B cell (primary cell): ENCODE measurements at regions not wholly inside any gene's neighbourhood (a gene's known extent, or its start where the extent isn't known, plus 50 kb on each side); places are given as distances from the start of the nearest gene placed in this dataset.

Experiments
- ATAC-seq: fragments of 200-7000 bp; cut with Tn5 transposase; one replicate; pipeline ENCODE4 v1.10.0; 2021; ENCODE audit warnings: low read depth, mild to moderate bottlenecking, moderate number of reproducible peaks, moderate library complexity
- CTCF ChIA-PET: fragments of 350-600 bp; sonication (Branson Sonifier 250); formaldehyde crosslinking; loops from one replicate; lab custom pipeline; 2021; ENCODE audit warnings: antibody characterized with exemption, inconsistent platforms; lab: Charles Lee
- POLR2A ChIA-PET: fragments of 350-600 bp; sonication (Branson Sonifier 250); formaldehyde crosslinking; loops from one replicate; lab custom pipeline; 2021; ENCODE audit warnings: antibody characterized with exemption; lab: Charles Lee
- DNase-seq: peaks from one replicate; pipeline ENCODE4 v3.0.0; 2013
- H2AFZ ChIP-seq: 2 replicates; pipeline ENCODE4 v1.6.1; 2012; ENCODE audit warnings: mild to moderate bottlenecking, low read depth, low read length; ENCODE audit not compliant: insufficient read depth, poor library complexity, severe bottlenecking
- H3K27ac ChIP-seq, 2 donors: 1 replicate in 1 of 2; 2 replicates in 1 of 2; pipeline ENCODE4 v1.5.1; 2012 to 2013; ENCODE audit warnings: low read length in 2 of 2, mild to moderate bottlenecking in 2 of 2, moderate library complexity in 1 of 2
- H3K27me3 ChIP-seq, 4 experiments: fragments of 200-600 bp in 1 of 4; sonication (generic) in 1 of 4; replicated peaks in 1 of 4; 1 replicate in 2 of 4; 2 replicates in 2 of 4; pipeline versions ENCODE4 v1.6.1 to v1.7.0; 2013 to 2016; ENCODE audit warnings: low read length in 3 of 4, mild to moderate bottlenecking in 2 of 4, mixed read lengths in 1 of 4, moderate library complexity in 1 of 4; ENCODE audit not compliant: insufficient read depth in 4 of 4, control insufficient read depth in 3 of 4; ENCODE audit errors: control extremely low read depth in 1 of 4
- H3K36me3 ChIP-seq, 2 experiments: replicated peaks in 1 of 2; 1 replicate in 1 of 2; 2 replicates in 1 of 2; pipeline versions ENCODE4 v1.6.1 to v1.7.1; 2013; ENCODE audit warnings: low read length in 1 of 2; ENCODE audit not compliant: insufficient read depth in 2 of 2, control insufficient read depth in 1 of 2; ENCODE audit errors: control extremely low read depth in 1 of 2, extremely low read depth in 1 of 2
- H3K4me1 ChIP-seq, 2 donors: fragments of 200-600 bp in 1 of 2; sonication (generic) in 1 of 2; 1 replicate in 1 of 2; 2 replicates in 1 of 2; pipeline versions ENCODE4 v1.5.1 to v1.6.1; 2013 to 2017; ENCODE audit warnings: low read length in 2 of 2; ENCODE audit not compliant: control insufficient read depth in 2 of 2, insufficient read depth in 2 of 2
- H3K4me2 ChIP-seq: replicated peaks from 2 replicates; pipeline ENCODE3; 2012; ENCODE audit warnings: mild to moderate bottlenecking, low read depth, low read length; ENCODE audit not compliant: poor library complexity, severe bottlenecking
- H3K4me3 ChIP-seq, 5 experiments: fragments of 200-600 bp in 1 of 5; sonication (generic) in 1 of 5; 1 replicate in 3 of 5; 2 replicates in 2 of 5; pipeline versions ENCODE4 v1.5.1 to v1.7.0; 2011 to 2016; ENCODE audit warnings: low read length in 4 of 5, mild to moderate bottlenecking in 4 of 5, low read depth in 2 of 5, control low read depth in 1 of 5, moderate library complexity in 1 of 5; ENCODE audit not compliant: insufficient read depth in 1 of 5; ENCODE audit errors: control extremely low read depth in 1 of 5, extremely low read depth in 1 of 5
- H3K79me2 ChIP-seq: fragments of 200-600 bp; sonication (generic); one replicate; pipeline ENCODE4 v1.6.0; 2016; ENCODE audit warnings: low read length; ENCODE audit not compliant: control insufficient read depth, insufficient read depth
- H3K9ac ChIP-seq: fragments of 200-600 bp; sonication (generic); 2 replicates; pipeline ENCODE4 v1.6.1; 2017; ENCODE audit warnings: mild to moderate bottlenecking, low read length, moderate library complexity
- H3K9me3 ChIP-seq, 3 donors: one replicate each; pipeline versions ENCODE4 v1.6.1 to v1.7.1; 2013; ENCODE audit warnings: low read length in 2 of 3; ENCODE audit not compliant: control insufficient read depth in 2 of 3, insufficient read depth in 1 of 3; ENCODE audit errors: control extremely low read depth in 1 of 3
- H4K20me1 ChIP-seq: 2 replicates; pipeline ENCODE4 v1.6.0; 2012; ENCODE audit warnings: mild to moderate bottlenecking, low read length; ENCODE audit not compliant: insufficient read depth, control insufficient read depth, poor library complexity, severe bottlenecking
- H3K27ac Mint-ChIP-seq: one replicate; pipeline ENCODE4 v1.8.0; 2021; ENCODE audit warnings: mixed read lengths
- H3K27me3 Mint-ChIP-seq: one replicate; pipeline ENCODE4 v1.8.0; 2021; ENCODE audit warnings: mixed read lengths
- H3K4me1 Mint-ChIP-seq: one replicate; pipeline ENCODE4 v1.8.0; 2021; ENCODE audit warnings: mixed read lengths
- H3K4me3 Mint-ChIP-seq: one replicate; pipeline ENCODE4 v1.8.0; 2021; ENCODE audit warnings: mixed read lengths
- H3K9me3 Mint-ChIP-seq: one replicate; pipeline ENCODE4 v1.8.0; 2022; ENCODE audit warnings: mixed read lengths; ENCODE audit not compliant: insufficient read depth
- EZH2 ChIP-seq: IDR thresholded peaks from 2 replicates; pipeline ENCODE4 v1.6.1; 2012; ENCODE audit warnings: borderline replicate concordance, low read depth, mild to moderate bottlenecking, moderate library complexity, low read length; ENCODE audit not compliant: insufficient read depth, poor library complexity, severe bottlenecking
- WGBS: methylation state at CpG from one replicate; pipeline ENCODE4 v1.1.5; 2013; ENCODE audit warnings: missing lambda C conversion rate; ENCODE audit not compliant: insufficient coverage; 5-methylcytosine and 5-hydroxymethylcytosine counted together
- intact Hi-C: fragments of 100-400 bp; cut with micrococcal nuclease; formaldehyde crosslinking; loops from one replicate; pipeline ENCODE4 v1.10.0; 2022
- TF ChIP-seq, protein P1 (sequence below): fragments of 200-600 bp; IDR thresholded peaks from one replicate; pipeline ENCODE4 v1.8.0; 2022; ENCODE audit warnings: antibody characterized with exemption, mild to moderate bottlenecking

- WGBS = 100% methylated on average over 2 of the region's 2 CpGs
- no peaks in the 10 kb centered on the region for H3K4me1 ChIP-seq
- Mint-ChIP-seq H3K27me3 (peaks cover 4% of the 10 kb centered on the region), H3K4me1 (no peaks in the 10 kb centered on the region), H3K27ac (no peak overlapping the region), H3K9me3 (no peaks in the 10 kb centered on the region), H3K4me3 (no peak overlapping the region)
- H3K9me3 ChIP-seq = no peaks in the 10 kb centered on the region
- H3K79me2 ChIP-seq = no peaks in the 10 kb centered on the region
- DNase-seq (no peak), ATAC-seq (no peak)
- no peak for TF ChIP-seq EZH2
- TF ChIP-seq, protein P1, sequence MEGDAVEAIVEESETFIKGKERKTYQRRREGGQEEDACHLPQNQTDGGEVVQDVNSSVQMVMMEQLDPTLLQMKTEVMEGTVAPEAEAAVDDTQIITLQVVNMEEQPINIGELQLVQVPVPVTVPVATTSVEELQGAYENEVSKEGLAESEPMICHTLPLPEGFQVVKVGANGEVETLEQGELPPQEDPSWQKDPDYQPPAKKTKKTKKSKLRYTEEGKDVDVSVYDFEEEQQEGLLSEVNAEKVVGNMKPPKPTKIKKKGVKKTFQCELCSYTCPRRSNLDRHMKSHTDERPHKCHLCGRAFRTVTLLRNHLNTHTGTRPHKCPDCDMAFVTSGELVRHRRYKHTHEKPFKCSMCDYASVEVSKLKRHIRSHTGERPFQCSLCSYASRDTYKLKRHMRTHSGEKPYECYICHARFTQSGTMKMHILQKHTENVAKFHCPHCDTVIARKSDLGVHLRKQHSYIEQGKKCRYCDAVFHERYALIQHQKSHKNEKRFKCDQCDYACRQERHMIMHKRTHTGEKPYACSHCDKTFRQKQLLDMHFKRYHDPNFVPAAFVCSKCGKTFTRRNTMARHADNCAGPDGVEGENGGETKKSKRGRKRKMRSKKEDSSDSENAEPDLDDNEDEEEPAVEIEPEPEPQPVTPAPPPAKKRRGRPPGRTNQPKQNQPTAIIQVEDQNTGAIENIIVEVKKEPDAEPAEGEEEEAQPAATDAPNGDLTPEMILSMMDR = no peak
- POLR2A ChIA-PET = no interaction called here
- no peak overlapping the region for H3K4me2 ChIP-seq
- CTCF ChIA-PET = no interaction called here
- intact Hi-C loops = no loop called here
- H3K4me3 ChIP-seq = no peak overlapping the region
- no peak overlapping the region for H2AFZ ChIP-seq
- no peak overlapping the region for H3K27ac ChIP-seq
- H4K20me1 ChIP-seq = no peaks in the 10 kb centered on the region
- H3K9ac ChIP-seq = no peak overlapping the region
- no peaks in the 10 kb centered on the region for H3K36me3 ChIP-seq
- H3K27me3 ChIP-seq = no peaks in the 10 kb centered on the region
These were observed 298.7 kb upstream of the EMCN start for GRCh38 chr4:100816436-100817045.

DNA sequence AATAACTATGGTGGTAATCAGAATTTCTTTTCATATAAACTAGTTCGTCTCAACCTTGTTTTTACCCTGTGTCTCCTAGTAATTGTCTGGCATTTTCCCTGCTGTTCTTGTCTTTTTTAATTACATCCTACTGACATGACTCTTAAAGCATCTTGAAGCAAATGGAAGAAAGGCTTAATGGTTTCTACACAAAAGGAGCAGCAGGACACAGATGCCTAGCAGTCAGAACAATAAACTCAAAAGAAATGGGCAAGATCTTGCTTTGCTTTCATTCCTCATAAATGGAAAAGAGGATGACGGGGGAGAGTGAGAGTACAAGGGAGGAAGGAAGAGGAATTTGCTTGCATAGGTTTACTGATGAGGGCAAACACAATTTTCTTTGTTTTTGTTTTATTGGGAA, 293.2 kb upstream of the EMCN start:
- no peaks in the 10 kb centered on the region for H3K9me3 ChIP-seq
- peaks cover 9% of the 10 kb centered on the region for H3K27me3 Mint-ChIP-seq
- TF ChIP-seq EZH2 = no peak
- TF ChIP-seq, protein P1 = no peak
- H3K4me1 Mint-ChIP-seq = no peaks in the 10 kb centered on the region
- H3K9ac ChIP-seq = no peak overlapping the region
- no peaks in the 10 kb centered on the region for H3K4me1 ChIP-seq
- H3K9me3 Mint-ChIP-seq = no peaks in the 10 kb centered on the region
- DNase-seq (no peak), ATAC-seq (no peak)
- H3K27me3 ChIP-seq = no peaks in the 10 kb centered on the region
- intact Hi-C loops = no loop called here
- H3K27ac ChIP-seq = no peak overlapping the region
- no peaks in the 10 kb centered on the region for H3K79me2 ChIP-seq
- 100% methylated on average over 1 of the region's 2 CpGs for WGBS
- no peak overlapping the region for H3K4me3 ChIP-seq
- H4K20me1 ChIP-seq = no peaks in the 10 kb centered on the region
- H3K4me2 ChIP-seq = no peak overlapping the region
- ChIA-PET CTCF (no interaction called here), POLR2A (no interaction called here)
- no peak overlapping the region for H2AFZ ChIP-seq
- no peak overlapping the region for H3K27ac Mint-ChIP-seq
- no peaks in the 10 kb centered on the region for H3K36me3 ChIP-seq
- H3K4me3 Mint-ChIP-seq = no peak overlapping the region
